ENCODE measurements at regions not wholly inside any gene's neighbourhood (a gene's known extent, or its start where the extent isn't known, plus 50 kb on each side); places are given as distances from the start of the nearest gene placed in this dataset.
"Not testable (repeated sequence)": the region's sequence is repeated elsewhere in the genome, so short reads cannot be mapped to it uniquely, and the experiment has no call there.

DNA sequence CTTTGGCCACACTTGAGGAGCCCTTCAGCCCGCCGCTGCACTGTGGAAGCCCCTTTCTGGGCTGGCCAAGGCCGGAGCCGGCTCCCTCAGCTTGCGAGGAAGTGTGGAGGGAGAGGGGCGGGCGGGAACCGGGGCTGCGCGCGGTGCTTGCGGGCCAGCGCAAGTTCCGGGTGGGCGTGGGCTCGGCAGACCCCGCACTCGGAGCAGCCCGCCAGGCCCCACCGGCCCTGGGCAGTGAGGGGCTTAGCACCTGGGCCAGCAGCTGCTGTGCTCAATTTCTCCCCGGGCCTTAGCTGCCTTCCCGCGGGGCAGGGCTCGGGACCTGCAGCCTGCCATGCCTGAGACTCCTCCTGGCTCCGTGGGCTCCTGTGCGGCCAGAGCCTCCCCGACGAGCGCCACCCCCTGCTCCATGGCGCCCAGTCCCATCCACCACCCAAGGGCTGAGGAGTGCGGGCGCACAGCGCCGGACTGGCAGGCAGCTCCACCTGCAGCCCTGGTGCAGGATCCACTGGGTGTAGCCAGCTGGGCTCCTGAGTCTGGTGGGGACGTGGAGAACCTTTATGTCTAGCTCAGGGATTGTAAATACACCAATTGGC lies 129.2 kb downstream of the MRPL14 start:
- TF ChIP-seq CTCF (conservative IDR thresholded peaks at IDR 0.05; ENCODE audit: low read depth, low read length); EZH2phosphoT487 (IDR thresholded peaks at IDR 0.05; ENCODE audit: borderline replicate concordance, low read length); EZH2 (IDR thresholded peaks at IDR 0.05; ENCODE audit: low read length, unreplicated experiment): not testable (repeated sequence)
